ENCODE measurements at regions not wholly inside any gene's neighbourhood (a gene's known extent, or its start where the extent isn't known, plus 50 kb on each side); places are given as distances from the start of the nearest gene placed in this dataset.

DNA sequence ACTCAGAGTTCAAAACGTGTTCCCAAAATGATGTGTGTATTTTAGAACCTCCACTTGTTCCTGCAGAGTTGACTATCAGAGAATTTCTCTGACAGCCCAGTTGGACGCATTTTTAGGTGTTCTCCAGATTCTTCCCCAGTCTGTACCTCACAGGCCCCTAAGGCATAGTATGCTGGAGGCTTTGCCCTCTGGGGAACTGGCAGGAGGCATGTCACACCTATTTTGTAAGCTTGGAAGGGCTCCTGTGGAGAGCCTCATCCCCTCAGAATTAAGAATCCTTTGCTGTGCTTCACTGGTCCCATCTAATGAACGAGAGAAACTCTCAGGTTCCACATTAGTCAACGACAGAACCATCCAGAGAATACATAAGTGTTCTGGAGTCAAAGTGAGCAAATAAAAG lies 144.1 kb upstream of the SLC30A5 start:
- TF ChIP-seq POLR2A (IDR thresholded peaks at IDR 0.05; ENCODE audit: low read length) (no peak), GATA1 (IDR thresholded peaks at IDR 0.05; ENCODE audit: low read depth, low read length) (no peak)
